ENCODE measurements at regions not wholly inside any gene's neighbourhood (a gene's known extent, or its start where the extent isn't known, plus 50 kb on each side); places are given as distances from the start of the nearest gene placed in this dataset.

DNA sequence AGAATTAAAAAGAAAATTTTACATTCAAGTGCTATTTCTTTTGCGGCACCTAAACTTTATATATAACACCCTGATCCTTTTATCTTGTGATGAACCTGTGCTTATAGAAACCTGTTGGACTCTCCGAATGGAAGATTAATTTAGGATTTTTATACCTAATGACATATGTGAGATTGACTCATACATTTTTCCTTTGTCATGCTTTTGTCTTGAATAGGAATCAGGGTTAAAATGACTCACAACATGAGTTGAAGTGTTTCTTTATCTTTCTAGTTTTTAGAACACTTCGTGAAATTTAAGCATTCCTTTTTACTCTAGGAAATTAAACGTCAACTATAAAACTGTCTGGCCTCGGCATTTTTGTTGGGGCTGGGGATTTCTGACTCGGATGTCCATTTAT, 378.9 kb downstream of the PCDH20 start:
- BruUV-seq (replicated peaks), result no TSS peak
- ChIA-PET POLR2A (ENCODE audit: unreplicated experiment) (no interaction called here), CTCF (no interaction called here)
- H3K27ac ChIP-seq, result no peak overlapping the region
- no peaks in the 10 kb centered on the region for H3K4me1 ChIP-seq (replicated peaks; ENCODE audit: insufficient read depth)
- H3K9me3 ChIP-seq (ENCODE audit: insufficient read depth, low read depth), result no peaks in the 10 kb centered on the region
- no peaks in the 10 kb centered on the region for H4K20me1 ChIP-seq (ENCODE audit: insufficient read depth)
- no peaks in the 10 kb centered on the region for H3K27me3 ChIP-seq (ENCODE audit: insufficient read depth, low read depth)
- no peak for DNase-seq
- H3K4me3 ChIP-seq, result no peak overlapping the region
- H2AFZ ChIP-seq, result no peak overlapping the region
- no peak overlapping the region for H3K4me2 ChIP-seq
- H3K9me2 ChIP-seq (ENCODE audit: insufficient read depth), result no peaks in the 10 kb centered on the region
- no peaks in the 10 kb centered on the region for H3K79me2 ChIP-seq (ENCODE audit: low read depth)
- intact Hi-C loops (cut with micrococcal nuclease; ENCODE audit: unreplicated experiment), result no loop called here
- H3F3A ChIP-seq (ENCODE audit: insufficient read depth, low read depth), result no peaks in the 10 kb centered on the region
- no peaks in the 10 kb centered on the region for H3K36me3 ChIP-seq (ENCODE audit: low read depth)
- TF ChIP-seq, protein P1, sequence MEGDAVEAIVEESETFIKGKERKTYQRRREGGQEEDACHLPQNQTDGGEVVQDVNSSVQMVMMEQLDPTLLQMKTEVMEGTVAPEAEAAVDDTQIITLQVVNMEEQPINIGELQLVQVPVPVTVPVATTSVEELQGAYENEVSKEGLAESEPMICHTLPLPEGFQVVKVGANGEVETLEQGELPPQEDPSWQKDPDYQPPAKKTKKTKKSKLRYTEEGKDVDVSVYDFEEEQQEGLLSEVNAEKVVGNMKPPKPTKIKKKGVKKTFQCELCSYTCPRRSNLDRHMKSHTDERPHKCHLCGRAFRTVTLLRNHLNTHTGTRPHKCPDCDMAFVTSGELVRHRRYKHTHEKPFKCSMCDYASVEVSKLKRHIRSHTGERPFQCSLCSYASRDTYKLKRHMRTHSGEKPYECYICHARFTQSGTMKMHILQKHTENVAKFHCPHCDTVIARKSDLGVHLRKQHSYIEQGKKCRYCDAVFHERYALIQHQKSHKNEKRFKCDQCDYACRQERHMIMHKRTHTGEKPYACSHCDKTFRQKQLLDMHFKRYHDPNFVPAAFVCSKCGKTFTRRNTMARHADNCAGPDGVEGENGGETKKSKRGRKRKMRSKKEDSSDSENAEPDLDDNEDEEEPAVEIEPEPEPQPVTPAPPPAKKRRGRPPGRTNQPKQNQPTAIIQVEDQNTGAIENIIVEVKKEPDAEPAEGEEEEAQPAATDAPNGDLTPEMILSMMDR (conservative IDR thresholded peaks at IDR 0.05), result no peak

DNA sequence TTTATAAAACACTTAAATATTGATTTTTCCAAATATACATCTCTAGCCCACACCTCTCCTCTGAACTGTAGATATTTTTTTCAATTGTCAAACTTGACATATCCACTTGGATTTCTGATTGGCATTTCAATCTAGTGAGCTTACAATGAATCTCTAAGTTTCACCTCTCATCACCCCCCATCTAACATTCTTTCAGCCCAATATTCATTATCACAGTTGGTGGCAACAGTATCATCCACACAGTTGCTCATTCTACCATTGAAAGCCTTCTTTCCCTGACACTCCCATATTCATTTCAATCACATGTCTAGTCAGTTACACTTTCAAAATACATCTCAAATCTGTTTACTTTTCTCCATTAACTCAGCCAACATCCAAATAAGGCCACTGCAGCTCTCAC, 385.2 kb downstream of the PCDH20 start:
- TF ChIP-seq, protein P1 (conservative IDR thresholded peaks at IDR 0.05), result no peak
- no peak for TF ChIP-seq EZH2 (IDR thresholded peaks at IDR 0.05; ENCODE audit: low read depth)
- Histone ChIP-seq H3K79me2 (ENCODE audit: low read depth) (no peaks in the 10 kb centered on the region), H2AFZ (no peak overlapping the region), H3K27me3 (ENCODE audit: insufficient read depth, low read depth) (no peaks in the 10 kb centered on the region), H3K9me3 (ENCODE audit: insufficient read depth, low read depth) (no peaks in the 10 kb centered on the region), H3K4me2 (no peak overlapping the region), H3F3A (ENCODE audit: insufficient read depth, low read depth) (no peaks in the 10 kb centered on the region), H3K36me3 (ENCODE audit: low read depth) (no peaks in the 10 kb centered on the region), H3K4me1 (replicated peaks; ENCODE audit: insufficient read depth) (no peaks in the 10 kb centered on the region), H3K27ac (no peak overlapping the region), H3K9me2 (ENCODE audit: insufficient read depth) (no peaks in the 10 kb centered on the region), H4K20me1 (ENCODE audit: insufficient read depth) (no peaks in the 10 kb centered on the region), H3K4me3 (no peak overlapping the region)
- DNase-seq, result no peak
- CTCF ChIA-PET, result no interaction called here
- intact Hi-C loops (cut with micrococcal nuclease; ENCODE audit: unreplicated experiment), result no loop called here
- POLR2A ChIA-PET (ENCODE audit: unreplicated experiment), result no interaction called here
- no TSS peak for BruUV-seq (replicated peaks)

GRCh38 chr13:61029064-61029463, 386.6 kb downstream of the PCDH20 start:
- no peak for DNase-seq
- no peaks in the 10 kb centered on the region for H3K9me3 ChIP-seq (ENCODE audit: insufficient read depth, low read depth)
- H4K20me1 ChIP-seq (ENCODE audit: insufficient read depth), result no peaks in the 10 kb centered on the region
- no peak overlapping the region for H3K4me3 ChIP-seq
- no peaks in the 10 kb centered on the region for H3K27me3 ChIP-seq (ENCODE audit: insufficient read depth, low read depth)
- BruUV-seq (replicated peaks), result no TSS peak
- H3K4me1 ChIP-seq (replicated peaks; ENCODE audit: insufficient read depth), result no peaks in the 10 kb centered on the region
- no peaks in the 10 kb centered on the region for H3K36me3 ChIP-seq (ENCODE audit: low read depth)
- H3K4me2 ChIP-seq, result no peak overlapping the region
- H3K27ac ChIP-seq, result no peak overlapping the region
- H3K9me2 ChIP-seq (ENCODE audit: insufficient read depth), result no peaks in the 10 kb centered on the region
- no peaks in the 10 kb centered on the region for H3K79me2 ChIP-seq (ENCODE audit: low read depth)
- POLR2A ChIA-PET (ENCODE audit: unreplicated experiment), result no interaction called here
- intact Hi-C loops (cut with micrococcal nuclease; ENCODE audit: unreplicated experiment), result no loop called here
- H3F3A ChIP-seq (ENCODE audit: insufficient read depth, low read depth), result no peaks in the 10 kb centered on the region
- no peak overlapping the region for H2AFZ ChIP-seq
- TF ChIP-seq, protein P1 (conservative IDR thresholded peaks at IDR 0.05), result no peak
- CTCF ChIA-PET, result no interaction called here
